ENCODE measurements at regions not wholly inside any gene's neighbourhood (a gene's known extent, or its start where the extent isn't known, plus 50 kb on each side); places are given as distances from the start of the nearest gene placed in this dataset.

GRCh38 chr1:191483988-191484387, 674.3 kb upstream of the RGS18 start:
- TF ChIP-seq MAX (IDR thresholded peaks at IDR 0.05; ENCODE audit: low read depth, low read length) = no peak
- TF ChIP-seq CTCF (IDR thresholded peaks at IDR 0.05; ENCODE audit: low read depth, low read length) = no peak

Measured in NB4 (cell line).